Hematopoietic multipotent progenitor cell treated with erythropoietin and hydrocortisone succinate and interleukin-3 and kit ligand, for 15 days (in vitro differentiated cells): ENCODE measurements at regions not wholly inside any gene's neighbourhood (a gene's known extent, or its start where the extent isn't known, plus 50 kb on each side); places are given as distances from the start of the nearest gene placed in this dataset.

Source experiments
- DNase-seq: peaks from one replicate; pipeline ENCODE4 v3.0.0-alpha.2; 2015; ENCODE audit warnings: low spot score

DNA sequence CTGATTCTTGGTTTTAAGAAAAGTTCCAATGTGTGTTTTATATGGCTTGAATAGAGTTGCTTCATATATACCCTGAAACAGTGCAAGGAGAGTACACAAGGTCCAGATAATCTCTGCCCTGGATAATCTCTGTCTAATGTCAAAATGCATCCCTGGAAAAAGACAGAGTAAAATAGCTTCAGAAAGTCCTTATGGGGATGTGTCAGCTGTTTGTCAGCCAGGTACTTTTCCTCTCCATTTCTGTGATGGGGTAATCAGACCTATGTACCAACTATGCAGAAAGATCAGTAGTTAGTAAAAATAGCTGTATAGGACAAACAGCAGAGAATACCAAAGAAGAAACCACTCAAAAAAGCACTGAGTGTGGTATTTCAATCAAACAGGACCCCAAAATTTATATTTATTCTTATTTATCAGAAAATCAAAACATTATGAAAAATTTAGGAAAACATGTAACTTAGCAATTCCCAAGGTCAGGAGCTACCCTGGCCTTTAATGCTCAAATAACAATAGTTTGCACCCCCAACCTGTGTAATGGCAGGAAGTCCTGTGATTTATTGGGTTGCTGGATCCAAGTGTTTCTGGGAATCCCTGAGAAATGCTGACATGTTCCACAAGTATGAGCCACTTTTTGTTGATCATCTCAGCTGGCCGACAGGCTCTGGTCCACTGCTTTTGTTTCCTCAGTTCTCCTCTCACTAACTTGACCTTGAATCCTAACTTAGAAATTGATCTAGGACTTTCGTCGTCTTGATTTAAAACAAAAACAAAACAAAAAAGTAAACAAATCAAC lies 69.6 kb downstream of the MDH1 start:
- DNase-seq: no peak

DNA sequence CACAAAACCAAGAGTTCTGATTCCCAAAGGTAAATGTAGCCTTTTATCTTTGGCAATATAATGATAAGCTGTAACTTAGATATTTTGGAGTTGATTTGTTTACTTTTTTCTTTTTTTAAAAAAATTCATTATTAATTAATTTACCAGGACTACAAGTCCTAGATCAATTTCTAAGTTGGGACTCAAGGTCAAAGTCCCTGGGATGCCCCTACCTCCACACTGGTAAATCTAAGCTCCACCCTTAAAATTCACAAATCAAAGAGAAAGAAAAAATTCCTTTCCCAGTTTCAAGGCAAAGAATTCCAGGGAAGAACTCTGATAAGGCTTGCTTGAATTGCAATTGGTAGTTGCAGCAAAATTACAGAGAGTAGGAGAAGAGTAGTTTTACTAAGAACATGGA lies 71.3 kb downstream of the MDH1 start:
- DNase-seq: no peak

DNA sequence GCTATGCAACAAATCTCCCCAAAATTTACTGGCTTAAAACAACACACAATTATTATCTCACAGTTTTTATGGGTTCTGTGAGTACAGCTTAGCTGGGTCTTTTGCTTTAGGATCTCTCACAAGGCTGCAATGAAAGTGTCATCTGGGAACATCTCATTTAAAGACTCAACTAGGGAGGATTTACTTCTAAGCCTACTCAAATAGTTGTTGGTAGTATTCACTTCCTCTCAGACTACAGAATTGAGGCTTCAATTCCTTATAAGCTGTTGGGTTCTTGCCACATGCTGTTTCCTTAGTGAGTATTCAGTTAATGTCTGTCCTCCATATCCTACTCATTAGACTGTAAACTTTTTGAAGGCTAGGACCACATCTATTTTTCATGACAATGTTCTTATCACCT lies 72.3 kb downstream of the MDH1 start:
- no peak for DNase-seq

DNA sequence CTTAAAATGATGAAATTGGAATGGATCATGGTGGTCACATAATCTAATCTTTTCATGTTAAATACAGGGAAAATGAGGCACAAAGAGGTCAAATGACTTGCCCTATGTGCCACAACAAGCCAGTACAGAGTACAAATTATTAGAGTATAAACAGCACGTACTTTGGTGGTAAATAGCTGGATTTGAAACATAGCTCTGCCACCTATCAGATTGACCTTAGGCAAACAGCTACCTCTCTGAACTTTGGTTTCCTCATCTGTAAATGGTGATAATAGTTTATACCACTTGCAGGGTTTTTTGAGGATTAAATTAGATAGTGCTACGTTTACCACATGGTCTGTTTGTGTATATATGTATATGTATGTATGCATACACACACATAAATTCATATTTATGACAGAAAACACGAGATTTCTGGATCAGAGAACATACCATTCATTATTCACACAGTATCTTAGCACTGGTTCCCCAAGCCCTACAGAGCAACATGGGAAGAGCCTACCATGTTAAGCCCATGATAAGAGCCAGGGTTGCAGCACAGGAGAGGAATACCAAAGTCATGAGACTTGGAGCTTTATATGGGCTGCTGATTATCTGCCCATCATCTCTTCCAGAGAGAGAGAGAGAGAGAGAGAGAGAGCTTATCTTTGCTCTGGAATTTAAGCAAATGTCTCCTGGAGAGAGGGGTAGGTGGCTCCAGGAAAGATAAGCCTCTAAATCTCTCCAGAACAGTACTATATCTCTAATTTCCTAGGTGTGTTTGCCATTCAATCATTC lies 73.5 kb downstream of the MDH1 start:
- no peak for DNase-seq

DNA sequence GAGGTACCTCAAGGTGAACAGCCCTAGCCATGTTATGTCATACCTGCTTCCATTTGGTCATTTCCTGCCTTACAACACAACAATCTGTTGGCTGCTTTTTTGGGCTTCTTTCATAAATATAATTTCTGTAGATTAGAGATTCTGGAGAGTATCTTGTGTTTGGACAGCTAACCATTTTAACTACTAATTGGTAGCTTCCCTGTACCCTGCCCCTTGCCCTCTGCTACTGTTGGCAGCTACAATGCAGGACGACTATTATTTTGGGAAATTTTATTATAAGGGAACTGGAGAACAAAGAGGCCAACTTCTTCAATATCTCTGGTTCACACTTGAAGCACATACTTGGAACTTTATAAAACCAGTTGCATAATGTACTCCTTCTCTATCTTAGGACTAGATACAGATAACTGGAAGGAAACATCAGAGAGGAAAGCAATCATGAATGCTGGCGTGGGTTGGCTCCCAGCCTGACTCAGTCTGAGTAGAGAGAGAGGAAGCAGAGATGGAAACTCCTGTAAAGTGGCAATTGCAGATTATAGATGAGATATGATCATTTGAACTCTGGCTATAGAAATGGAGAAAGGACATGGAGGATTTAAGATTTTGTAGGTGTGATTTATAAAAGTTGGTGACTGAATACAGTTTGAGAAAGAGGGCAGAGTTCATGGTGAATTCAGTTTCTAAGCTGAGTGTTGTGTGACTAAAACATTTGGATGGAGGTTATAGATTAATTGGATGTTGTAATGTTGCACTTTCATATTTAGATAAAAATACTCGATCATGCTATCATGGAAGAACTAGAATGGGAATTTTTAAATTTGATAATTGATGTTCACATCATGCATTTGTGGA lies 74.5 kb downstream of the MDH1 start:
- no peak for DNase-seq

DNA sequence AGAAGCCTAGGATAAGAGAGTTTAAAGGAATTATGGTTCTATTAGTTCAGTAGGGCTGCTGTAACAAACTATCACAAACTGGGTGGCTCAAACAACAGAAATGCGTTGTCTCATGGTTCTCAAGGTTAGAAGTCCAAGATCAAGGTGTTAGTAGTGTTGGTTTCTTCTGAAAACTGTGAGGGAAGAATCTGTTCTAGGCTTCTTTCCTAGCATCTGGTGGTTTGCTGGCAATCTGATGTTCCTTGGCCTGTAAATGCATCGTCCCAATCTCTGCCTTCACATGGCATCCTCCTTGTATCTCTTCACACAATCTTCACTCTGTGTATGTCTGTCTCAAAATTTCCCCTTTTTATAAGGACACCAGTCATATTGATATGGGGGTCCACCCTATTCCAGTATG lies 76.3 kb downstream of the MDH1 start:
- no peak for DNase-seq

DNA sequence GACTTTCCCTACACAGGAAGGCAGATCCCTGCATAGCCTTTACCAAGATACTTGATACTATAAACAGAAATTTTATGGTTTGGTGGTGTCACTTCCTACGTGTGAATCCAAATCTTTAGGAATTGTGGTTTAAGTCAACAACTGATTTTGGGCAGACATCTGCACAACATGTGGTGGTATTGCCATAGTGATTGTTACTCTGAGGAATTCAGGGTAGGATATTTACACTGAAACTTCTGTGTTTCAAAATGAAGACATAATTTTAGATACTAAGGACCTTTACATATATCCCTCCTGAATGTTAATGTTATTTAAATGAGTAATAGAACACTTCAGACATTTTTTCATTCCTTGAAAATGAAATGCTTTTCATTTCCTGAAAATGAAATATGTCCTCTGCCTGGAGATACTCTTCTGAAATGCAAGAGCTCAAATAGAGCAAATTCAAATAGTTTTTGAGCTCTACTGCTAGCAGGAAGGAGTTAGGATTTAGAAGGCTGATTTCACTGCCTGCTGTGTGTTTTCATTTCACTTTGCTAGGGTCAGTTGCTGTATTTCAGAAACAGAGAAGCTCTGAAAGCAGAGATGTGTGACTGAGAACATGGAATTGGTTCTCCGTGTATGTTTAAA lies 77.2 kb downstream of the MDH1 start:
- no peak for DNase-seq

DNA sequence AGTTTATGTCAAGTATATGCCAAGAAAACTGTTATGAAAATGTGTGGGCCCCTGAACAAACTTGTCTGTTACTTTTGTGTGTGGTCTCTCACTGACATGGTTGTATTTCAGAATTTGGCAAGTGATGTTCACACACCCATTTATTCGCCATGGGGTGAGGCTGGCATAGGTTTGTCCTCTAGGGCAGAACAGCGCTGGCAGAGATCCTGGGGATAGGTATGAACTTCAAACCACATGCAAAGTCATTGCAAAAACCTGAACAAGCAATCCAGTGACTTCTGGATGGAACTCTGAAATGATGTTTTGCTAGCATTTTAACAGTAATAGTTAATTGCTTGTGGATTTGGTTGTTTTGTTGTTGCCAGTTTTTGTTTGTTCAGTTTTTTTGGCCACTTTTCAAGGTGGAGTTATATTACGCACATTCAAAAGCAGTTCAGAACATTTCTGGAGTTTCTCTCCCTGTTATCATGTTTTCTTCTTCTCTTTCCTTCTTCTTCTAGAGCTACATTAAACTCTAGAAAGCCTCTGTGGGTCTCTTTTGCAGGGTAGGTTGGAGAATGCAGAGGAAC lies 78.5 kb downstream of the MDH1 start:
- DNase-seq: no peak

DNA sequence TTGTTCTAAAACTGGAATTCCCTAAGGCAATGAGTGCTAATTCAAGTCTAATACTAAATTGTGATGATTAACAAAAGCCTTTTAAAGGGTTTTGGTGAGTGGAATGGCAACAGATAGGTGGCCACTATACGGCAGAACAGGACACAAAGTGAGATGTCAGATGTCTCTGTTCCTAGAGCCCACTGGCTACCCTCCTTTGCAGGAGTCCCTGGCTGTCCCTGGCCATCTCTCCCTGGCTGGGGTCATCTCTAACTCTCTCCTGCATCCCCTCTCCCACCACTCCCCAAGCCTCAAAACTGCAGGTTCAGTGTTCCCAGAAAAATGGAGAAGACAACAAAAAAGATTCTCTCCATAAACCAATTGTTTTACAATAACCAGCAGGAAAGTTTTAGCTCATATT lies 79.2 kb downstream of the MDH1 start:
- no peak for DNase-seq

DNA sequence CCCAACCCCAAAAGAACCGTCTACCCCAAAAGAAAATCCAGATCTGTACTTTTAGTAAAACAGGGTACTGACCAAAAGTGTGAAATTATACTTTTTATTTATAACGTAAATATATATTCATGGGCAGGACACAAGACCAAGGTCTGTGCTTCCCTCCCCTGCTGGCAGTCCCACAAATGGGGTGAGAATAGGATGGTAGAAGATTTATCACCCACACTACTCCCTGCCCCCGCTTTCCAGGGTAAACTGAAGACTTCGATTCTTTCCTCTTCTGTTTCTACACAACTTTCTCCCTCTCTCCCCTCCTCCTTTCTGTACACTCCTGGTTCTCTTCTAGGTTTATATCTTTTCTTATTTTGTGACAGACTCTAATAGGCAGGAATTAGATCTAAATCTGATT lies 79.7 kb downstream of the MDH1 start:
- DNase-seq: no peak

DNA sequence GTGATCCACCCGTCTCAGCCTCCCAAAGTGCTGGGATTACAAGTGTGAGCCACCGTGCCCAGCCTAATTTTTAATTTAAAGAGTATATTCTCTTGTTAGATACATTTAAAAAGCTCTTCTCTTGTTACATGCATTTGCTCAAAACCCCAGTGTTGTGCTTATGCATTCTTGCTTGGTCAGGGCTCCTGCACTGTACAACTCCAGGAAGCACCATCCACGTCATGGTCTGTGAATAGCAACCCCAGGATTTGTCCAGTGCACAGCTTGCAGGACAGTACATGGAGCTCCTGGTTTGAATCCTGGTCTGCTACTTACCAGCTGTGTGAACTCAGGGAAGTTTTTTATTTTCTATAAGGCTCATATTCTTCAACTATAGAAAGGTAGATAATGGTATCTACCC lies 80.8 kb downstream of the MDH1 start:
- no peak for DNase-seq

DNA sequence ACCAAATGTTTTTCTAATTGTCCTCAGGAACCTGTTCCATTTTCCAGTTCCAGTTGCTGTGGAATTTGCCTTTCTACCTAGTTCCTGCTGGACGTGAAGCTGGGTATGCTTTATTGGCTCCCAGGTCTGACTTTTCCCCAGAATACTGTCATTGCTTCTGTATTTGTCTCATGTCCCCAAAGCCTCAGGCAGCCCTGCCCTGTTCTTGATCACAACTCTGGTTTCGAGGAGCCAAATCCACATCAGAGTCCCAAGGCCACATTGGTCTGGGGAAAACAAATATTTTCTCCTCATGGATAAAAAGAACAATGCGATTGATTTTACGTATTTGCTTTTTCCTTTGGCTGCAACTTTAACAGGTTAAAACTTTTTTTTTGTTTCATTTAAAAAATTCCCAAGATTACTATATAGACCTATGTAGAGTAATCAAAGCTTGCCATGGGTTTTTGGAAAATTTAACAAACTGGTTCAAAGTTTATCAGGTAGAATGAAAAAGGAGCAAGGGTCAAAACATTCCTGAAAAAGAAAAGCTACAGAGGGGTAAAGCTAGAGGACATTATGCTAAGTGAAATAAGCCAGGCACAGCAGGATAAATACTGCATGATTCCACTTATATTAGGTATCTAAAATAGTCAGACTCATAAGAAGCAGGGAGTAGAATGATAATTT lies 85.2 kb downstream of the MDH1 start:
- DNase-seq: no peak

DNA sequence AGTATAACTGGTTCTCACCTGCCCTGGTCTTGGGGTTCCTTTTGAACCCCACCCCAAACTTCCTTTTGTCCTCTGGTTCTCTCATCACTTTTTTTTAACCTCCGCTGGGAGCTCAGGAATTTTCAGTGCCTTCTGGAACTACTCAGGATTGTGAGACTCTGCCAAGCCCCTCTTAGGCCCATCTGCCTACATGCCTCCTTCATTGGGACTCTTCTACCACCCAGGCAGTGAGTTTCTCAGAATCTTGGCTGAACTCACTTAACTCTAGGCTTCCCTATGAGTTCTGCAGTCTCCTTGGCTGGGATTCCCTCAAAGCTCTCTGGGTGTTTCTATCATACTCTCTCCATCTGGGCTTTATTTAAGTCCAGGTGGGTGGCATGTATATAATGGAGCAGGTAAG lies 86.3 kb downstream of the MDH1 start:
- no peak for DNase-seq

DNA sequence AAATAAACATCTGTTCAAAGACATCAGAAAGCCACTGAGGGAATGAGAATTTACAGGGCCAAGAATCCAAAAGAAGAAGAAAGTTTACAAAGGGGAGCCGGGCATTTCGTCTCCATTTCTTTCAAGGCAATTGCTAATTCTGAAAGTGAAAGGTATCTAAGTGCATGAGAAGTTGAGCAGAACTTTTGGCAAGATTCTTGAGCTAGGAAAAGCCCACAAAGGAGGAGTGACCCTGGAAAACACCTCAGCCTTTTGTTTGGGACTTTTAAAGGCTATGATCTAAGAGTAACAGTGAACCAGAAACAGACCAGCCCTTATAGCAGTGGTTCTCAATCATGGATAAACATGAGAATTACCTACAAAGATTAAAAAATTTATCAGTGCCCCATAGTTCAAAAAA lies 87.4 kb downstream of the MDH1 start:
- DNase-seq: no peak

DNA sequence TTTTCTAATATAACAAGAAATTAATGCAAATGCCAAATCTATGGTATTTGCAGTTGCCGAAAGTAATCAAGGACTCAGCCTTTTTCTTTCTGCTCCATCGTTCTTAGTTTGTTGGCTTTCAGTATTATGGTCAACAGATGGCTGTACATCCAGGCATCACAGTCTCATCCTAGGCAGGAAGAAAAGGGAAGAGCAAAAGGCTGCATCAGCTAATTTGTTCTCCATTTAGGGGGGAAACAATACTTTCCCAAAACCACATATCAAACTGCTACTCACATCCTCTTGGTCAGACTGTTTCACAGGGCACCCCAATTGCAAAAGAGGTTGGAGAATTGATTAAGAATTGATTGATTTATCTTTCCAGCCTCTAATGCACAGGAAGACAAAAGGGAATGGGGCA lies 89.3 kb downstream of the MDH1 start:
- no peak for DNase-seq

DNA sequence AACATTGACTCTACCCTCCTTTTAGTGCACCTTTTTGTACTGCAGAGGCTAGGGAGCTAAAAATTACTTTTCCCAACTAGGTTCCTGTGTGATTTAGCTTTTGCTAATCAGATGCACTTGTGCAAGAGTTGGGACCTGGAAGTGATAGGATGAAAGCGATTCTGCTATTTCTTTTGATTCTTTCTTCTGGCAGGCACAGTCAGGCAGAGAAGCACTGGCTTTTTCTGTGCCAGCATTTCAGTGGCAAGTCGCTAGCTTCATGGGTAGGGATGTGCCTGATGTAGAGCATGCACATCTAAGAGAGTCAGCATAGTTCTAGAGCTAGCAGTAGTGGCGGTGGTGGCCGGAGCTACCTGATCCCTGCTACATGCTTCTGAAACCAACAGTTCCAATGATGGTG lies 89.8 kb downstream of the MDH1 start:
- no peak for DNase-seq

DNA sequence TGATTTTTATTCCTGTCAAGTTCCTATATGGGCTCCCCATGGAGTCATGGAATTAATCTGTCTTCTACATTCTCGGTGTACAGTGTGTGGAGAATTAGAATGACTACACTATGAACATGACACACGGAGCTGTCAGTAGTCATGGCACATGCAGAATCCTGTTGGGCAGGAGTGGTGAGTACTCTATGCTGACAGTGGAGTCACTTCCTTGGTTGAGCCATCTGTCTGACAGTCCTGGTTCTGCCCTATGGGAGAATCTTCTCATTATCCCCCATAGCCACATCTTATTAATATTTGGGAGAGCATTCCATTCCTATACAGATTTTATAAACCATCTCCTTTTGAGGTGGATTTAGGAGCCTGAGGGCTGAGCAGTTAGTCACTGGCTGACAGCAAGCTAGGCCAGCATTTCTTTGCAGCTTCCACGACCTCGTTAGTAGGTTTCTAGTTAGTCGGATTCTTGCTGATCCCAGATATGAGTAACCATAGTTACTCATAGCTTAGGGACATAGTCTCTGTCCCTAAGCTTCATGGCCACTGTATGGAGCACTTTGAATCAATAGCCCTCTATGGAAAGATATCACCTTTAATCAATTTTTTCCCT lies 90.6 kb downstream of the MDH1 start:
- no peak for DNase-seq

DNA sequence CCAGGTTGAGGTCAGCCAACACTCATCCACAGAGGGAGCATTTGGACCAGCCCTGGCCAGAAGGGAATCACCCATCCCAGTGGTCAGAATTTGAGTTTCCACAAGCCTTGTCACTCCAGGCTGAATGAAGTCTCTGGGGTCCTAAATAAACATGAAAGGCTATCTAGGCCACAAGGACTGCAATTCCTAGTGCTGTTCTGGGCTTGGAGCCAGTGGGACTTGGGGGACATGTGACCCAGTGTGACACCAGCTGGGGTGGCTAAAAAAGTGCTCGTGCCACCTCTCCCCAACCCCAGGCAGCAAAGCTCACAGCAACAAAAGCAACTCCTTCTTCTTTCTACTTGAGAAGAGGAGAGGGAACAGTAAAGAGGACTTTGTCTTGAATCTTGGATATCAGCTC lies 91.7 kb downstream of the MDH1 start:
- DNase-seq: no peak

DNA sequence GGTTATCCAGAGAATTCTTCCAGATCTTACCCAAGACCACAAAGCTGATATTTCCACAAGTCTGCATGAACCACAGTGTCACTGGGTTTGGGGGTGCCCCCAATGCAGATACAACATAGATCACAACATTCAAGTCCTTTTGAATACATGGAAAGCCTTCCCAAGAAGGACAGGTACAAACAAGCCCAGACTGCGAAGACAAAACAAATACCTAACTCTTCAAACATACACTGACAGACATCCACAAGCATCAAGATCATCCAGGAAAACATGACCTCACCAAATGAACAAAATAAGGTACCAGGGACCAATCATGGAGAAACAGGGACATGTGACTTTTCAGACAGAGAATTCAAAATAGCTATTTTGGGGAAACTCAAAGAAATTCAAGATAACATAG lies 93.1 kb downstream of the MDH1 start:
- DNase-seq: no peak

DNA sequence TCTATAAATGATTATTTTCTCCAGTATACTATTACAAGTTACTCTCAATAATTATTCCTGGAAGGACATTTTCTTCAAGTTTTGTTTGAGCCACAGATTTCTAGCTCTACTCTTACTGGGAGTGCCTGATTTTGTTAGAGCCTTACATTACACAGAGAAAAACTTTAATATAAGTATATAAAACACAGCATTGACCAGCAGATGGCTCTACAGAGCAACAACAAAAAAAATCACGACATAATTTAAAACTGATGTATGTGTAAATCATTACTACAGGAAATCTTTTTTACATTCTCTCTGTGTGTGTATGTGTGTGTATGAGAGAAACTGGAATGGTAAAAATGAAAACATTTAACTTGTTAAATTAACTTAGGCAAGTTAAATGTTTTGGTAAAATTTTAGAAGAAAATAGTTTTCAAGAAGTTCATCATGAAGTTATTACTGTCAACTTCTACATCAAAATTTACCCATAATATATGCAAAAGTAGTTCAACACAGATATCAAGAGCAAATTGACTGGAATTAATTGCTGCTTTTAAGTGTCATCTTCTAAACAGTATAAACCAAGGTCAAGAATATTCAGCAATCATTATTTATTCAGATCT lies 103.3 kb downstream of the MDH1 start:
- DNase-seq: peak; percentile 23

DNA sequence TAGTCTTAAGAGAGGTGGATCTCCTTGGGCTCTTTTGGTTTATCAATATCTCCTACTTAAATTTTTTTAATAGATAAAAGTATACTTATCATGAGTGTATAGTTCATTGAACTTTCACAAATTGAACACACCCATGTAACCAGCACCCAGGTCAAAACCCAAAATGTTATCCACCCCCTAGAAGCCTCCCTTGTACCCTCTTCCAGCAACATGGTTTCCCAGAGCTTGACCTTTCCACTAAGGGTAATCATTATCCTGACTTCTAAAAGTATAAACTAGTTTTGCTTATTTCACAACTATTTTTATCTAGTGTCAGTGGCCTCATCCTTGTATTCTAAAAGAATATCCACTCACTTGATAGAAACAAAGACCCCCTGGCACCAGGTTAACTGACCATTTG lies 106.8 kb downstream of the MDH1 start:
- no peak for DNase-seq
